Mucosa of descending colon (tissue), 3 donors: ENCODE measurements at regions not wholly inside any gene's neighbourhood (a gene's known extent, or its start where the extent isn't known, plus 50 kb on each side); places are given as distances from the start of the nearest gene placed in this dataset.

Experiments used
- ATAC-seq: fragments of 200-7000 bp; cut with Tn5 transposase; one replicate; pipeline ENCODE4 v1.9.1; 2020; ENCODE audit warnings: mild to moderate bottlenecking, moderate library complexity
- DNase-seq, 3 donors: peaks; one replicate each; pipeline ENCODE4 v3.0.0-alpha.2; 2020
- H3K36me3 ChIP-seq: fragments of 200-600 bp; one replicate; pipeline ENCODE4 v1.8.0; 2021; ENCODE audit warnings: low read depth, mild to moderate bottlenecking
- H3K4me1 ChIP-seq: fragments of 200-600 bp; one replicate; pipeline ENCODE4 v1.8.0; 2021; ENCODE audit warnings: low read depth, mild to moderate bottlenecking
- H3K4me3 ChIP-seq: fragments of 200-600 bp; one replicate; pipeline ENCODE4 v1.8.0; 2021; ENCODE audit warnings: mild to moderate bottlenecking
- H3K9me3 ChIP-seq: fragments of 200-600 bp; one replicate; pipeline ENCODE4 v1.8.0; 2021; ENCODE audit warnings: mild to moderate bottlenecking
- intact Hi-C, 2 donors: fragments of 100-400 bp; cut with DNase I in 1 of 2; cut with micrococcal nuclease in 1 of 2; formaldehyde crosslinking; loops; one replicate each; pipeline versions ENCODE4 v1.11.0 to v1.11.1; 2022; cut with DNase I, micrococcal nuclease
- TF ChIP-seq, protein P1 (sequence below): fragments of 200-600 bp; IDR thresholded peaks from one replicate; pipeline ENCODE4 v1.8.0; 2022; ENCODE audit warnings: antibody characterized with exemption, mild to moderate bottlenecking
- donor health status: DM: no; HTN: no; CAD: no; lungs with moderate emphysema.
- donor health status: DM: no; HTN: no; CAD: no.
- donor health status: DM: no; HTN: yes; CAD: no.

- no peaks in the 10 kb centered on the region for H3K36me3 ChIP-seq
- ATAC-seq: no peak
- TF ChIP-seq, protein P1, sequence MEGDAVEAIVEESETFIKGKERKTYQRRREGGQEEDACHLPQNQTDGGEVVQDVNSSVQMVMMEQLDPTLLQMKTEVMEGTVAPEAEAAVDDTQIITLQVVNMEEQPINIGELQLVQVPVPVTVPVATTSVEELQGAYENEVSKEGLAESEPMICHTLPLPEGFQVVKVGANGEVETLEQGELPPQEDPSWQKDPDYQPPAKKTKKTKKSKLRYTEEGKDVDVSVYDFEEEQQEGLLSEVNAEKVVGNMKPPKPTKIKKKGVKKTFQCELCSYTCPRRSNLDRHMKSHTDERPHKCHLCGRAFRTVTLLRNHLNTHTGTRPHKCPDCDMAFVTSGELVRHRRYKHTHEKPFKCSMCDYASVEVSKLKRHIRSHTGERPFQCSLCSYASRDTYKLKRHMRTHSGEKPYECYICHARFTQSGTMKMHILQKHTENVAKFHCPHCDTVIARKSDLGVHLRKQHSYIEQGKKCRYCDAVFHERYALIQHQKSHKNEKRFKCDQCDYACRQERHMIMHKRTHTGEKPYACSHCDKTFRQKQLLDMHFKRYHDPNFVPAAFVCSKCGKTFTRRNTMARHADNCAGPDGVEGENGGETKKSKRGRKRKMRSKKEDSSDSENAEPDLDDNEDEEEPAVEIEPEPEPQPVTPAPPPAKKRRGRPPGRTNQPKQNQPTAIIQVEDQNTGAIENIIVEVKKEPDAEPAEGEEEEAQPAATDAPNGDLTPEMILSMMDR: no peak
- DNase-seq: no peak
- H3K4me3 ChIP-seq: no peak overlapping the region
- H3K9me3 ChIP-seq: no peaks in the 10 kb centered on the region
- no peaks in the 10 kb centered on the region for H3K4me1 ChIP-seq
- intact Hi-C loops: no loop called here
Observed at GRCh38 chr22:48425091-48425506, 1402.6 kb downstream of the BRD1 start.

- TF ChIP-seq, protein P1: no peak
- Histone ChIP-seq H3K9me3 (no peaks in the 10 kb centered on the region), H3K36me3 (no peaks in the 10 kb centered on the region), H3K4me3 (no peak overlapping the region), H3K4me1 (no peaks in the 10 kb centered on the region)
- intact Hi-C loops: no loop called here
- DNase-seq: no peak
- ATAC-seq: no peak
Observed at GRCh38 chr22:48424661-48425060, 1403.0 kb downstream of the BRD1 start.

- Histone ChIP-seq H3K4me1 (no peaks in the 10 kb centered on the region), H3K4me3 (no peak overlapping the region), H3K36me3 (no peaks in the 10 kb centered on the region), H3K9me3 (no peaks in the 10 kb centered on the region)
- ATAC-seq (no peak), DNase-seq (no peak)
- TF ChIP-seq, protein P1: no peak
- intact Hi-C loops: no loop called here
Observed at GRCh38 chr22:48424201-48424627, 1403.5 kb downstream of the BRD1 start.

DNA sequence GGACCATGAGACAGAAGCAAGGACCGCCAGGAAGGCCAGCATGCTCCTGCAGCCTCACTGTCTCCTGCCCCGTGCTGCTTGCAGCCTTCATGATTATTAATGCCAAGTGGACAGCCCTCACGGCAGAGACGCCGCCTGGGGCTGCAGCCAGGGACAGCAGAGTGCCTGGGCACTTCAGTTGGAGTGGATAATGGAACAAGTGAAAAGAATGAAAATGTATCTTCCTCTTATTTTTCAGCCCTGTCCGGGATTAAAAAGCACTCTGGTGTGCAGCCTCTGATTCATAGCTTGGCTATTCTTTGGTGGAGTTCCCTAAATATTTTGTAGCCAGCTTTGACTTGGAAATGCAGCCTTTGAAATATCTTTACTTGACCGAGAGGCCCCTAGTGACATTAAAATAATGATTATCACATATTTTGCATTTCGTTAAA lies 1404.2 kb downstream of the BRD1 start:
- no peak overlapping the region for H3K4me3 ChIP-seq
- intact Hi-C loops: no loop called here
- H3K4me1 ChIP-seq: no peaks in the 10 kb centered on the region
- H3K9me3 ChIP-seq: no peaks in the 10 kb centered on the region
- no peaks in the 10 kb centered on the region for H3K36me3 ChIP-seq
- TF ChIP-seq, protein P1: no peak
- no peak for DNase-seq
- no peak for ATAC-seq

- H3K9me3 ChIP-seq: no peaks in the 10 kb centered on the region
- no peak for DNase-seq
- no peak for ATAC-seq
- H3K4me3 ChIP-seq: no peak overlapping the region
- intact Hi-C loops: no loop called here
- TF ChIP-seq, protein P1: no peak
- H3K36me3 ChIP-seq: no peaks in the 10 kb centered on the region
- no peaks in the 10 kb centered on the region for H3K4me1 ChIP-seq
Observed at GRCh38 chr22:48422900-48423480, 1404.7 kb downstream of the BRD1 start.

GRCh38 chr22:48418831-48419230 lies 1408.8 kb downstream of the BRD1 start:
- no peak for DNase-seq
- intact Hi-C loops: no loop called here
- no peaks in the 10 kb centered on the region for H3K4me1 ChIP-seq

More at GRCh38 chr22:48418831-48419230, 1408.8 kb downstream of the BRD1 start:
- TF ChIP-seq, protein P1: no peak
- ATAC-seq: no peak
- no peaks in the 10 kb centered on the region for H3K9me3 ChIP-seq
- no peak overlapping the region for H3K4me3 ChIP-seq
- no peaks in the 10 kb centered on the region for H3K36me3 ChIP-seq
